Activated T-cell treated with anti-CD3 and anti-CD28 coated beads for 48 hours (primary cell): ENCODE measurements at regions not wholly inside any gene's neighbourhood (a gene's known extent, or its start where the extent isn't known, plus 50 kb on each side); places are given as distances from the start of the nearest gene placed in this dataset.
"Not testable (repeated sequence)": the region's sequence is repeated elsewhere in the genome, so short reads cannot be mapped to it uniquely, and the experiment has no call there.

Experiments used
- DNase-seq: peaks from one replicate; pipeline ENCODE4 v3.0.0-alpha.2; 2020; ENCODE audit warnings: low read depth

- DNase-seq: no peak
Observed at GRCh38 chr3:27661797-27662196, 60.3 kb downstream of the EOMES start.

GRCh38 chr3:27659279-27660021 lies 62.7 kb downstream of the EOMES start:
- peak; percentile 27 for DNase-seq

- DNase-seq: no peak
Observed at GRCh38 chr3:27658741-27659140, 63.4 kb downstream of the EOMES start.

- DNase-seq: no peak
Observed at GRCh38 chr3:27657871-27658270, 64.3 kb downstream of the EOMES start.

GRCh38 chr3:27657404-27657803 lies 64.7 kb downstream of the EOMES start:
- no peak for DNase-seq

- DNase-seq: no peak
Observed at GRCh38 chr3:27656790-27657189, 65.3 kb downstream of the EOMES start.

- DNase-seq: no peak
Observed at GRCh38 chr3:27655547-27655946, 66.6 kb downstream of the EOMES start.

- DNase-seq: no peak
Observed at GRCh38 chr3:27653803-27654558, 68.1 kb downstream of the EOMES start.

- DNase-seq: no peak
Observed at GRCh38 chr3:27649277-27649676, 72.8 kb downstream of the EOMES start.

GRCh38 chr3:27646896-27647295 lies 75.2 kb downstream of the EOMES start:
- no peak for DNase-seq

- DNase-seq: no peak
Observed at GRCh38 chr3:27644941-27645340, 77.2 kb downstream of the EOMES start.

- DNase-seq: no peak
Observed at GRCh38 chr3:27643355-27643754, 78.8 kb downstream of the EOMES start.

- DNase-seq: no peak
Observed at GRCh38 chr3:27642796-27643195, 79.3 kb downstream of the EOMES start.

- DNase-seq: no peak
Observed at GRCh38 chr3:27641888-27642601, 80.1 kb downstream of the EOMES start.

GRCh38 chr3:27641271-27641800 lies 80.8 kb downstream of the EOMES start:
- no peak for DNase-seq

- DNase-seq: no peak
Observed at GRCh38 chr3:27639271-27639670, 82.9 kb downstream of the EOMES start.

GRCh38 chr3:27638594-27638993 lies 83.5 kb downstream of the EOMES start:
- DNase-seq: no peak

- no peak for DNase-seq
Observed at GRCh38 chr3:27637346-27637995, 84.7 kb downstream of the EOMES start.

- DNase-seq: not testable (repeated sequence)
Observed at GRCh38 chr3:27635006-27635405, 87.1 kb downstream of the EOMES start.

GRCh38 chr3:27633224-27633545 lies 88.9 kb downstream of the EOMES start:
- no peak for DNase-seq

- peak; percentile 37 for DNase-seq
Observed at GRCh38 chr3:27632431-27633223, 89.5 kb downstream of the EOMES start.
